Activated naive CD4-positive, alpha-beta T cell treated with anti-CD3 and anti-CD28 coated beads for 36 hours (primary cell): ENCODE measurements at regions not wholly inside any gene's neighbourhood (a gene's known extent, or its start where the extent isn't known, plus 50 kb on each side); places are given as distances from the start of the nearest gene placed in this dataset.
A peak's percentile ranks its signal among the peaks of the same experiment; 100 is the strongest.
"Not testable (repeated sequence)": the region's sequence is repeated elsewhere in the genome, so short reads cannot be mapped to it uniquely, and the experiment has no call there.

ENCODE experiments used
- CTCF ChIA-PET: fragments of 350-600 bp; sonication (Branson Sonifier 250); formaldehyde crosslinking; loops from one replicate; lab custom pipeline; 2021; ENCODE audit warnings: antibody characterized with exemption; lab: Charles Lee
- DNase-seq: peaks from one replicate; pipeline ENCODE4 v3.0.0-alpha.2; 2020
- H3K27ac Mint-ChIP-seq: one replicate; pipeline ENCODE4 v1.8.0; 2021; ENCODE audit warnings: mild to moderate bottlenecking, mixed read lengths
- H3K27me3 Mint-ChIP-seq: one replicate; pipeline ENCODE4 v1.8.0; 2021; ENCODE audit warnings: low read depth, mixed read lengths
- H3K36me3 Mint-ChIP-seq: one replicate; pipeline ENCODE4 v1.8.0; 2021; ENCODE audit warnings: low read depth, mixed read lengths
- H3K4me1 Mint-ChIP-seq: one replicate; pipeline ENCODE4 v1.8.0; 2021; ENCODE audit warnings: low read depth, mixed read lengths
- H3K4me3 Mint-ChIP-seq: one replicate; pipeline ENCODE4 v1.8.0; 2021; ENCODE audit warnings: mild to moderate bottlenecking, moderate library complexity, mixed read lengths
- H3K9me3 Mint-ChIP-seq: one replicate; pipeline ENCODE4 v1.8.0; 2021; ENCODE audit warnings: mixed read lengths
- intact Hi-C: fragments of 100-400 bp; cut with micrococcal nuclease; formaldehyde crosslinking; loops from one replicate; pipeline ENCODE4 v1.15.1; 2023

GRCh38 chr1:610538-610937 lies 75.9 kb downstream of the OR4F16 start:
- intact Hi-C loops: not testable (repeated sequence)

GRCh38 chr1:609161-609560 lies 77.3 kb downstream of the OR4F16 start:
- H3K9me3 Mint-ChIP-seq, H3K4me3 Mint-ChIP-seq, H3K27ac Mint-ChIP-seq, H3K27me3 Mint-ChIP-seq, H3K4me1 Mint-ChIP-seq, H3K36me3 Mint-ChIP-seq, intact Hi-C loops, CTCF ChIA-PET, DNase-seq: not testable (repeated sequence)

More at GRCh38 chr1:610538-610937, 75.9 kb downstream of the OR4F16 start:
- H3K4me1 Mint-ChIP-seq, CTCF ChIA-PET, H3K36me3 Mint-ChIP-seq, H3K4me3 Mint-ChIP-seq, DNase-seq, H3K9me3 Mint-ChIP-seq, H3K27me3 Mint-ChIP-seq, H3K27ac Mint-ChIP-seq: not testable (repeated sequence)

- not testable (repeated sequence) for H3K36me3 Mint-ChIP-seq
Observed at GRCh38 chr1:605279-605678, 81.2 kb downstream of the OR4F16 start.

GRCh38 chr1:588211-588610 lies 98.2 kb downstream of the OR4F16 start:
- H3K9me3 Mint-ChIP-seq, H3K27ac Mint-ChIP-seq, H3K4me1 Mint-ChIP-seq, H3K27me3 Mint-ChIP-seq, intact Hi-C loops, CTCF ChIA-PET, H3K4me3 Mint-ChIP-seq, H3K36me3 Mint-ChIP-seq, DNase-seq: not testable (repeated sequence)

More at GRCh38 chr1:605279-605678, 81.2 kb downstream of the OR4F16 start:
- peak overlapping the region; percentile 56 for H3K4me3 Mint-ChIP-seq
- peak; percentile 63 for DNase-seq
- intact Hi-C loops, H3K9me3 Mint-ChIP-seq, CTCF ChIA-PET, H3K27ac Mint-ChIP-seq, H3K27me3 Mint-ChIP-seq, H3K4me1 Mint-ChIP-seq: not testable (repeated sequence)

- H3K27me3 Mint-ChIP-seq, intact Hi-C loops: not testable (repeated sequence)
Observed at GRCh38 chr1:585992-586391, 100.5 kb downstream of the OR4F16 start.

More at GRCh38 chr1:585992-586391, 100.5 kb downstream of the OR4F16 start:
- DNase-seq: peak; percentile 71
- H3K4me3 Mint-ChIP-seq, H3K27ac Mint-ChIP-seq, CTCF ChIA-PET, H3K9me3 Mint-ChIP-seq, H3K36me3 Mint-ChIP-seq, H3K4me1 Mint-ChIP-seq: not testable (repeated sequence)
